ENCODE measurements at regions not wholly inside any gene's neighbourhood (a gene's known extent, or its start where the extent isn't known, plus 50 kb on each side); places are given as distances from the start of the nearest gene placed in this dataset.
A peak's percentile ranks its signal among the peaks of the same experiment; 100 is the strongest.

DNA sequence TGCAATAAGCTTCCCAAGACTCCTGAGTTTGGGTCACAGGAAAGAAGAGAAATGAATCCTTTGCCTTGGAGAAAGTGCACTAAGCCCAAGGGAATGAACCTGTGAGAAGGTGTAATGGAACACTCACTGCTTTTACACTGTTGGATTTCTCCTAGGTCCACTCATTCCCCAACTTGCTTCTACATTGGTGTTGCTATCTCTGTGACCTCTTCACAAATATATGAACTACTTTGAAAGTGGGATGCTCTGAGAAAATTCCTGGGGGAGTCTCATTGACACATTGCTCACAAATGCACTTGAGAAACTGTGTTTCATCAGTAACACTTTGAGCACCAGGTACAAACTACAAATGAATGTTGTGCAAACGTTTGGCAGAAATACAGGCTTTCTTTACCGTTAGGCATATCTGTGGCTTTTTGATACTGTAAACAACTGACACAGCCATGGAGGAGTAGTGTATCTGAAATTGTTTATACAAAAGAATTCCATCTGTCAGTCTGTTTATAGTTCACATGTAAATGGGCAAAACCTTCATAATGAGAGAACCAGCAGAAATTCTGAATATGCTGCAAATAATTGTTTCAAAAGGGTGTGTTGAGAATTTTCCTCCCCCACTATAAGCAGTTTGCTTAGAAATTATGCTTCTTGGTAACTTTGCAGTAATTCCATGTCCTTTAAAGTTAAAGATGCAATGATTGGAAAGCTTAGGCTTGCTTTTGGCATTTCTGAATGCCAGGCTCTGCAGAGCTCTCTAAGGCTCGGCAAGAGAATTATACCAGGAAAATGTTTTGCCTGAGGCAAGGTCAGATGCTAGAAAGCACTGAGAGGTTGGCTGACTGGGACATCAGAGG lies 348.5 kb upstream of the DDHD1 start:
- peaks cover 0 to 16% (median 11%) of the 10 kb centered on the region in 4 donors for H3K4me1 ChIP-seq
- H3K27ac ChIP-seq, result peak overlapping the region in 3 of 4 donors; percentile 6 to 49 (median 37)
- WGBS, 2 donors, result 59 to 63% methylated on average over 3 of the region's 3 CpGs
- intact Hi-C loops (cut with DNase I), result no loop called here
- H3K4me3 ChIP-seq, result no peak overlapping the region
- DNase-seq, result no peak
- H3K9me3 ChIP-seq, result peaks cover 0 to 3% (median 0%) of the 10 kb centered on the region in 4 donors
- H3K27me3 ChIP-seq, result no peaks in the 10 kb centered on the region
- no peaks in the 10 kb centered on the region for H3K36me3 ChIP-seq
- TF ChIP-seq POLR2A (IDR thresholded peaks at IDR 0.05), result no peak
- no peak for TF ChIP-seq EP300 (IDR thresholded peaks at IDR 0.05)
- no peak for TF ChIP-seq POLR2AphosphoS5 (IDR thresholded peaks at IDR 0.05)
- TF ChIP-seq, protein P1, sequence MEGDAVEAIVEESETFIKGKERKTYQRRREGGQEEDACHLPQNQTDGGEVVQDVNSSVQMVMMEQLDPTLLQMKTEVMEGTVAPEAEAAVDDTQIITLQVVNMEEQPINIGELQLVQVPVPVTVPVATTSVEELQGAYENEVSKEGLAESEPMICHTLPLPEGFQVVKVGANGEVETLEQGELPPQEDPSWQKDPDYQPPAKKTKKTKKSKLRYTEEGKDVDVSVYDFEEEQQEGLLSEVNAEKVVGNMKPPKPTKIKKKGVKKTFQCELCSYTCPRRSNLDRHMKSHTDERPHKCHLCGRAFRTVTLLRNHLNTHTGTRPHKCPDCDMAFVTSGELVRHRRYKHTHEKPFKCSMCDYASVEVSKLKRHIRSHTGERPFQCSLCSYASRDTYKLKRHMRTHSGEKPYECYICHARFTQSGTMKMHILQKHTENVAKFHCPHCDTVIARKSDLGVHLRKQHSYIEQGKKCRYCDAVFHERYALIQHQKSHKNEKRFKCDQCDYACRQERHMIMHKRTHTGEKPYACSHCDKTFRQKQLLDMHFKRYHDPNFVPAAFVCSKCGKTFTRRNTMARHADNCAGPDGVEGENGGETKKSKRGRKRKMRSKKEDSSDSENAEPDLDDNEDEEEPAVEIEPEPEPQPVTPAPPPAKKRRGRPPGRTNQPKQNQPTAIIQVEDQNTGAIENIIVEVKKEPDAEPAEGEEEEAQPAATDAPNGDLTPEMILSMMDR (IDR thresholded peaks at IDR 0.05), result no peak

DNA sequence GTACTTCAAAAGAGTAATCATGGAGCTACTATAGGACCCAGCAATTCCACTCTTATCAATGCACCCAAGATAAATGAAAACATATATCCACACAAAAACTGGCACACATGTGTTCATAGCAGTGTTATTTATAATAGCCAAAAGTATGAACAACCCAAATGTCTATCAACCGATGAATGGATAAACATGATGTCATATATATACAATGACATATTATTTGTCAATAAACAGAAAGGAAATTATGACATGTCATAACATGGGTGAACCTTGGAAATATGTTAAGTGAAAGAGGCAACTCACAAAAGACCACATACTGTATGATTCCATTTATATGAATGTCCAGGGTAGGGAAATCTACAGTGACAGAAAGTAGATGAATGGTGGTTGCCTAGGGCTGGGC lies 347.1 kb upstream of the DDHD1 start:
- Histone ChIP-seq H3K4me1 (peaks cover 0 to 19% (median 11%) of the 10 kb centered on the region in 4 donors), H3K27me3 (no peaks in the 10 kb centered on the region), H3K4me3 (no peak overlapping the region), H3K9me3 (peaks cover 0 to 3% (median 0%) of the 10 kb centered on the region in 4 donors), H3K36me3 (no peaks in the 10 kb centered on the region), H3K27ac (no peak overlapping the region)
- WGBS, 2 donors, result 90 to 92% methylated on average over 1 of the region's 1 CpG
- no peak for DNase-seq
- intact Hi-C loops (cut with DNase I), result no loop called here
- no peak for TF ChIP-seq POLR2AphosphoS5 (IDR thresholded peaks at IDR 0.05)

DNA sequence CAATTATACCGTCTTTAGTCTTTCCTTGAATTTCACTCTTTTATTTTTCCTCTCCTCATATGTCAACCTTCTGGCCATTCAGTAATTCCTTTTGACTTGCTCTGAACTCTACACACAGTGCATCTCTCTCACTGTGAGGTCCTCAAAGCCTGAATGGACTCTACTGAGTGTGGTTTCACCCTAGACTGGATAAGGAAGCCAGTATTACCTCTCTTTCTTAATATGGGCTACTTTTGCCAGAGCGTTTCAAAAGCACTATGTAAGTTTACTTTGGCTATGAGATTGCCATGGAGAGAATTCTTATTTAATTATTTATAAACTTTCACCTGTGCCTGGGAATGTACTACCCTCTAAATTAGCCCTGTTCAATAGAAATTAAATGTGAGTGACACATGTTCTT lies 343.5 kb upstream of the DDHD1 start:
- no peak for DNase-seq
- intact Hi-C loops (cut with DNase I), result no loop called here
- TF ChIP-seq POLR2AphosphoS5 (IDR thresholded peaks at IDR 0.05), result no peak
- TF ChIP-seq, protein P1 (IDR thresholded peaks at IDR 0.05), result no peak
- TF ChIP-seq EP300 (IDR thresholded peaks at IDR 0.05), result no peak
- WGBS, 2 donors, result 89 to 93% methylated on average over 2 of the region's 2 CpGs
- H3K9me3 ChIP-seq, result no peaks in the 10 kb centered on the region
- H3K4me3 ChIP-seq, result no peak overlapping the region
- no peak overlapping the region for H3K27ac ChIP-seq
- no peaks in the 10 kb centered on the region for H3K36me3 ChIP-seq
- H3K27me3 ChIP-seq, result no peaks in the 10 kb centered on the region
- H3K4me1 ChIP-seq, result peaks cover 0 to 47% (median 17%) of the 10 kb centered on the region in 4 donors

DNA sequence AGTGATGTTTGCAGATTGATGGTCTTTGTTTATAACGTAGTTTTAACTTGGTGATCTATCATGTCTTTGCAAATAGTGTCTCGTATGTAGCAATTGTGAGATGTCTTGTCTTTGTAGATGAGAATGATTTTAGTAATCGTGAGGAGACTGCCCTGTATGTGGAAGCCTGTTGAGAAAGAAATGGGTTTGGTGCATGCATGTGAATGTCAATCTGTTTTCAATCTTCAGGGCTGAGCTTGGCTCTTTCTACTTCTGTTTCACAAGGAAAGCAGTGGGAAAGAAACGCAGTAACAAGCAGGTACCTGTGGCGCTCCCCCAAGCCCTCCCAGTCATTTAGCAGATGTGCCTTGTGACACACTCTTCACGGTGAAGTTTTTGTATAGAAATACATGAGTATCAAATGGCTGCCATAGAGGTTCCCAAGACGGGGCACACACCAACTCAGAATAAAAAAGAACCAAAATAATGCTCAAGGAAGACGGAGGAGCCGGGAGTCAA lies 342.8 kb upstream of the DDHD1 start:
- DNase-seq, result no peak
- intact Hi-C loops (cut with DNase I), result no loop called here
- Histone ChIP-seq H3K36me3 (no peaks in the 10 kb centered on the region), H3K4me3 (no peak overlapping the region), H3K9me3 (no peaks in the 10 kb centered on the region), H3K4me1 (peaks cover 0 to 45% (median 10%) of the 10 kb centered on the region in 4 donors), H3K27me3 (no peaks in the 10 kb centered on the region), H3K27ac (no peak overlapping the region)
- WGBS, 2 donors, result 95% methylated on average over 9 of the region's 9 CpGs
- TF ChIP-seq, protein P1 (IDR thresholded peaks at IDR 0.05), result no peak
- no peak for TF ChIP-seq EP300 (IDR thresholded peaks at IDR 0.05)
- no peak for TF ChIP-seq POLR2AphosphoS5 (IDR thresholded peaks at IDR 0.05)
- TF ChIP-seq POLR2A (IDR thresholded peaks at IDR 0.05), result no peak

DNA sequence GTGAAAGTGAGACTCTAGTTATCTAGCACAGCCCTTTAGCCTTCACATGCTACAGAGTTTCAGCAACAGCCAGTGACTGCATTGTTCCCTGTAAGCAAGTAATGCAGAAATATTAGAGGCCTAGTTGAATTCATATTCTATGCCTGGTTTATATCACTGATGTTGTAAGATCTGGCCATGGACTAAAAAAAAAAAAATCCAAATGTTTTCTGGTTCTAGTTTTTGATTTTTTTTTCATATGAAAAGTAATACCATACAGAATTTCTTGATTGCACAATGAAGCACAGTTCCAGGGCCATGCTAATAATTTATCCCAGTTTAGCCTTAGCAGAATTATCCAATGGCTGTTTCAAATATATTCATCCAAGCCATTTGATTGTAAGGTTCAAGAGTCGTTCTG lies 341.5 kb upstream of the DDHD1 start:
- Histone ChIP-seq H3K9me3 (no peaks in the 10 kb centered on the region), H3K27me3 (no peaks in the 10 kb centered on the region), H3K36me3 (no peaks in the 10 kb centered on the region), H3K4me1 (peaks cover 0 to 44% (median 9%) of the 10 kb centered on the region in 4 donors), H3K4me3 (no peak overlapping the region), H3K27ac (peak overlapping the region in 2 of 4 donors; percentile 13 to 61)
- TF ChIP-seq POLR2AphosphoS5 (IDR thresholded peaks at IDR 0.05) (peak in 3 of 4 donors; percentile 23 to 65 (median 31)), EP300 (IDR thresholded peaks at IDR 0.05) (no peak)
- TF ChIP-seq, protein P1 (IDR thresholded peaks at IDR 0.05), result no peak
- no peak for DNase-seq
- WGBS, 2 donors, result 76% methylated on average over 1 of the region's 1 CpG
- intact Hi-C loops (cut with DNase I), result no loop called here
